OCI-LY7 (cell line): ENCODE measurements at regions not wholly inside any gene's neighbourhood (a gene's known extent, or its start where the extent isn't known, plus 50 kb on each side); places are given as distances from the start of the nearest gene placed in this dataset.

Experiments used
- BruUV-seq: library from RNA; stranded (reverse); fragments of 400-500 nt; replicated peaks from 2 replicates; lab custom pipeline; 2021; lab: Mats Ljungman, UMichigan
- CTCF ChIA-PET: fragments of 300-600 bp; sonication (Branson Sonifier 250); formaldehyde crosslinking; loops from one replicate; lab custom pipeline; 2022; ENCODE audit warnings: antibody characterized with exemption; ENCODE audit not compliant: unreplicated experiment; lab: Charles Lee
- POLR2A ChIA-PET: fragments of 300-600 bp; sonication (Branson Sonifier 250); formaldehyde crosslinking; loops from one replicate; lab custom pipeline; 2022; ENCODE audit warnings: antibody characterized with exemption; lab: Charles Lee
- DNase-seq: peaks from one replicate; pipeline ENCODE4 v3.0.0-alpha.2; 2015; ENCODE audit warnings: low spot score
- H2AFZ ChIP-seq: fragments of 200-600 bp; sonication (generic), shearing (Covaris generic); 2 replicates; pipeline ENCODE4 v1.6.1; 2014; ENCODE audit warnings: mild to moderate bottlenecking, antibody characterized with exemption, low read length, moderate library complexity
- H3K27ac ChIP-seq: fragments of 200-600 bp; sonication (generic); 2 replicates; pipeline ENCODE4 v1.5.1; 2014; ENCODE audit warnings: mixed run types, low read depth, mild to moderate bottlenecking, moderate library complexity, low read length, inconsistent platforms; ENCODE audit not compliant: poor library complexity, severe bottlenecking
- H3K36me3 ChIP-seq: fragments of 200-600 bp; sonication (generic); 2 replicates; pipeline ENCODE4 v1.6.1; 2014; ENCODE audit warnings: mild to moderate bottlenecking, antibody characterized with exemption, low read length, moderate library complexity, mixed read lengths; ENCODE audit not compliant: insufficient read depth
- H3K4me1 ChIP-seq: fragments of 200-600 bp; sonication (generic); 2 replicates; pipeline ENCODE4 v1.5.1; 2014; ENCODE audit warnings: mild to moderate bottlenecking, low read length; ENCODE audit not compliant: insufficient read depth, poor library complexity, severe bottlenecking
- H3K4me2 ChIP-seq: fragments of 200-600 bp; sonication (generic); 2 replicates; pipeline ENCODE4 v1.6.1; 2014; ENCODE audit warnings: mild to moderate bottlenecking, low read length
- H3K4me3 ChIP-seq: fragments of 200-600 bp; sonication (generic); 2 replicates; pipeline ENCODE4 v1.5.1; 2014; ENCODE audit warnings: mild to moderate bottlenecking, low read depth, low read length; ENCODE audit not compliant: poor library complexity, severe bottlenecking
- H3K79me2 ChIP-seq: fragments of 200-600 bp; sonication (generic); 2 replicates; pipeline ENCODE4 v1.6.1; 2016; ENCODE audit warnings: low read depth, mild to moderate bottlenecking, low read length, moderate library complexity, mixed read lengths; ENCODE audit not compliant: insufficient read depth
- H3K9me2 ChIP-seq: fragments of 200-600 bp; sonication (generic); 2 replicates; pipeline ENCODE4 v1.6.1; 2016; ENCODE audit warnings: mild to moderate bottlenecking, low read length, mixed read lengths; ENCODE audit not compliant: insufficient read depth
- H3K9me3 ChIP-seq: fragments of 200-600 bp; sonication (generic); 2 replicates; pipeline ENCODE4 v1.6.1; 2014; ENCODE audit warnings: mild to moderate bottlenecking, mixed run types, low read length, mixed read lengths
- H4K20me1 ChIP-seq: fragments of 200-600 bp; sonication (generic); 2 replicates; pipeline ENCODE4 v1.6.1; 2014; ENCODE audit warnings: mild to moderate bottlenecking, antibody characterized with exemption, low read length, moderate library complexity, mixed read lengths; ENCODE audit not compliant: insufficient read depth
- EZH2phosphoT487 ChIP-seq: fragments of 200-600 bp; sonication (generic); IDR thresholded peaks from 2 replicates; pipeline ENCODE4 v1.6.1; 2018; ENCODE audit warnings: low read depth, borderline replicate concordance, mild to moderate bottlenecking, mixed run types, antibody characterized with exemption, low read length, moderate library complexity, mixed read lengths
- intact Hi-C: fragments of 100-400 bp; cut with micrococcal nuclease; formaldehyde crosslinking; loops from one replicate; pipeline ENCODE4 v1.10.0; 2022; ENCODE audit not compliant: unreplicated experiment
- TF ChIP-seq, protein P1 (sequence below): fragments of 200-600 bp; sonication (generic); conservative IDR thresholded peaks from 2 replicates; pipeline ENCODE4 v1.5.1; 2014; ENCODE audit warnings: mild to moderate bottlenecking, antibody characterized with exemption, low read length, moderate library complexity, mixed read lengths

DNA sequence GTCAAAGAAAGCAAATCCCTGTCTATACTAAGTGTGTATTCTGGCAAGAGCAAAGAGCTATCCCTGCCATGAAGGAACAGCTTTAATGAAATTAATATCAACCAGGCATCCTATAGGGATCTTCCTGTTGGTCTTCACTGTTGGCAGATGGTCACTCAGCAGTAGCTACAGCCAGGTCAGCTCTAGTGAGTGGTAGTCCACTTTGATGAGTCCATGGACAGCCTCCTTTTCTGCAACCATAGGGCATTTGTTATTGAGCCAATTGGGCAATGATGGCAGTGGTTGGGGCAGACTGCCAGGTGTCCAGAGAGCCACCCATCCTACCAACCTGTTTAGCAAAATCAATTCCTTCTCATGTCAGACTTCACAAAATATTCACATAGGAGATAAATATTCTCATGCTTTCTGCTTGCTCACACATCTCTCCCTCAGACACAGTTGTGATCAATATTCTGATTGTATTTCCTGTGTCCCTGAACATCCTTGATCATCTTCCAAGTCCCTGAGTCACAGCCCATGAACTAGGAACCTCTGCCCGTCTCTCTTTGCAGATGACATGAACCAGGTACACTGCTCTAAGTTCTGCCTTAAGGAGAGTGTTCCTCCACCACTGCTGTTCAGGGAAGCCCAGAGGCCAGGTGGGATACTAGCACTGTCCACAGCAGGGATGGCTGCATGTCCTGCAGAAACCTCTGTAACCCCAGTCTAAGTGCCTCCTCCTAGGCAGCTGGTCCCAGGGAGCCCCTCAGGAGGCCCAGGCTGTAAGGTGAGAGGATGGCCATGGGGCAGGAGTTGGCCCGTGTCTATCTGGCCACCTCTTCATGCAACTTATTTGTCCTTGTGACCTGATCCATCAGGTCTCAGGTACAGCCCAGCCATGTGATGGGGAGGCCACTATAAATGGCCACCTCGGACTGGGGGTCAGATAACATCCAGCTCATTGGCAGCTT is 74.2 kb upstream of the IGLL5 start:
- TF ChIP-seq, protein P1, sequence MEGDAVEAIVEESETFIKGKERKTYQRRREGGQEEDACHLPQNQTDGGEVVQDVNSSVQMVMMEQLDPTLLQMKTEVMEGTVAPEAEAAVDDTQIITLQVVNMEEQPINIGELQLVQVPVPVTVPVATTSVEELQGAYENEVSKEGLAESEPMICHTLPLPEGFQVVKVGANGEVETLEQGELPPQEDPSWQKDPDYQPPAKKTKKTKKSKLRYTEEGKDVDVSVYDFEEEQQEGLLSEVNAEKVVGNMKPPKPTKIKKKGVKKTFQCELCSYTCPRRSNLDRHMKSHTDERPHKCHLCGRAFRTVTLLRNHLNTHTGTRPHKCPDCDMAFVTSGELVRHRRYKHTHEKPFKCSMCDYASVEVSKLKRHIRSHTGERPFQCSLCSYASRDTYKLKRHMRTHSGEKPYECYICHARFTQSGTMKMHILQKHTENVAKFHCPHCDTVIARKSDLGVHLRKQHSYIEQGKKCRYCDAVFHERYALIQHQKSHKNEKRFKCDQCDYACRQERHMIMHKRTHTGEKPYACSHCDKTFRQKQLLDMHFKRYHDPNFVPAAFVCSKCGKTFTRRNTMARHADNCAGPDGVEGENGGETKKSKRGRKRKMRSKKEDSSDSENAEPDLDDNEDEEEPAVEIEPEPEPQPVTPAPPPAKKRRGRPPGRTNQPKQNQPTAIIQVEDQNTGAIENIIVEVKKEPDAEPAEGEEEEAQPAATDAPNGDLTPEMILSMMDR, result no peak
- TF ChIP-seq EZH2phosphoT487, result no peak
- no peaks in the 10 kb centered on the region for H3K79me2 ChIP-seq
- H3K36me3 ChIP-seq, result no peaks in the 10 kb centered on the region
- H3K4me2 ChIP-seq, result no peak overlapping the region
- H2AFZ ChIP-seq, result no peak overlapping the region
- no peak overlapping the region for H3K27ac ChIP-seq
- ChIA-PET CTCF (no interaction called here), POLR2A (interaction anchor here (0.9 to 1.5 kb wide), 2 partner anchors 9 to 145 kb away, joined by 3 to 4 read pairs; no protein-coding TSS in a partner anchor)
- H4K20me1 ChIP-seq, result no peaks in the 10 kb centered on the region
- intact Hi-C loops, result no loop called here
- no TSS peak for BruUV-seq
- H3K9me3 ChIP-seq, result no peaks in the 10 kb centered on the region
- no peak for DNase-seq
- no peak overlapping the region for H3K4me3 ChIP-seq
- peaks cover 69% of the 10 kb centered on the region for H3K4me1 ChIP-seq
- no peaks in the 10 kb centered on the region for H3K9me2 ChIP-seq

DNA sequence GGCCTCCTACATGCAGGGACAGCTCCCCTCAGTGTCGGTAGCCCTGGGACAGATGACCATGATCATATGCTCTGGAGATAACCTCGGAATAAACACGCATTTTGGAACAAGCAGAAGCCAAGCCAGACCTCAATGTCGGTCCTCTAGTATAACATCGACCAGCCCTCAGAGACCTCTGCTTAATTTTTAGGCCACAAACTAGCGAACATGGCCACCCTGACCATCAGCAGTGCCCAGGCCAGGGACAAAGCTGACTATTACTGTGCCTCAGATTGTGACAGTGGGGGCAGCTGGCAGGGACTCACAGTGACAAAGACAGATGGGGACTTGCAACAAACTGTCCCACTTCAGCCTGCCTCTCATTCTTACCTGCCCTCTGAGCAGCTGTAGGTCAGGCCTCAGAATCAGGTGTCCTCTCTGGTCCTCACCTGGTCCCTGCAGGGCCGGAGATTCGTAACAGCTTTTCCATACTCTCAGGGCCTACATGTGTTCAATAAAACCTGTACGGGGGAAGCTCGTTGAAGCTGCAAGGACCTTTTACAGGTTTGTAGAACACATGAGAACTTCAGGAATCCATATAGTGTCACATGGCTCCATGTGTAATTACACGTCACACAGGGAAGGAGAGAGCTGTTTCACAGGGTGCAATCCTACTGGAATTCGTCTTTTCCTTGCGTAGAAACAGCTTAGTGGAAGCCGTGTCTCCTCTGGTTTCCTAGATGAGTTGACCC is 72.8 kb upstream of the IGLL5 start:
- H2AFZ ChIP-seq, result no peak overlapping the region
- H3K4me3 ChIP-seq, result no peak overlapping the region
- H3K79me2 ChIP-seq, result no peaks in the 10 kb centered on the region
- H4K20me1 ChIP-seq, result no peaks in the 10 kb centered on the region
- no peak overlapping the region for H3K27ac ChIP-seq
- intact Hi-C loops, result no loop called here
- H3K4me1 ChIP-seq, result peaks cover 83% of the 10 kb centered on the region
- TF ChIP-seq EZH2phosphoT487, result no peak
- TF ChIP-seq, protein P1, result no peak
- no peak overlapping the region for H3K4me2 ChIP-seq
- ChIA-PET POLR2A (no interaction called here), CTCF (interaction anchor here (0.5 kb wide), 1 partner anchor 70 kb away, joined by 3 read pairs; no protein-coding TSS in a partner anchor)
- no peaks in the 10 kb centered on the region for H3K36me3 ChIP-seq
- no TSS peak for BruUV-seq
- no peaks in the 10 kb centered on the region for H3K9me2 ChIP-seq
- no peaks in the 10 kb centered on the region for H3K9me3 ChIP-seq
- no peak for DNase-seq
